ENCODE measurements at regions not wholly inside any gene's neighbourhood (a gene's known extent, or its start where the extent isn't known, plus 50 kb on each side); places are given as distances from the start of the nearest gene placed in this dataset.

- ATAC-seq: no peak
- 7% methylated on average over 2 of the region's 2 CpGs for WGBS (ENCODE audit: low lambda C conversion rate)
- FAIRE-seq: no peak
- in situ Hi-C loops (cut with HindIII; ENCODE audit: extremely low pct_ligation_motif_present, low pct_unique_long_range_greater_than_20kb) (no loop called here), intact Hi-C loops (cut with micrococcal nuclease; ENCODE audit: unreplicated experiment) (no loop called here)
- Histone ChIP-seq H3K27me3 (ENCODE audit: control insufficient read depth in 1 of 2, insufficient read depth in 2 of 2, low read length in 2 of 2) (no peaks in the 10 kb centered on the region), H3K9ac (ENCODE audit: insufficient read depth, low read depth, low read length) (no peak overlapping the region), H4K20me1 (ENCODE audit: insufficient read depth, low read length) (no peaks in the 10 kb centered on the region), H3K4me1 (ENCODE audit: insufficient read depth, low read length) (peaks cover 8% of the 10 kb centered on the region; the same call in 1 of the 2 replicates), H3K79me2 (ENCODE audit: insufficient read depth, low read length) (no peaks in the 10 kb centered on the region), H3K27ac (ENCODE audit: extremely low read length, insufficient read depth, low read length) (no peak overlapping the region), H3K9me3 (ENCODE audit: low read length) (no peaks in the 10 kb centered on the region), H2AFZ (ENCODE audit: low read length) (no peak overlapping the region), H3K4me3 (replicated peaks in 1 of 3; ENCODE audit: insufficient read depth in 1 of 3, low read depth in 2 of 3, low read length in 3 of 3) (no peak overlapping the region), H3K4me2 (ENCODE audit: low read depth, low read length) (no peak overlapping the region), H3K36me3 (replicated peaks in 1 of 2; ENCODE audit: control insufficient read depth in 1 of 2, insufficient read depth in 2 of 2, low read length in 2 of 2) (no peaks in the 10 kb centered on the region)
- DNase-seq (ENCODE audit: low spot score): no peak
- CTCF ChIA-PET (ENCODE audit: low intra/inter-chr PET ratio, low total read pairs): no interaction called here
- no TSS peak for BruUV-seq (replicated peaks)
- no peak for TF ChIP-seq JDP2 (CRISPR knock-in tag; IDR thresholded peaks at IDR 0.05; ENCODE audit: borderline replicate concordance)
- TF ChIP-seq CREB1 (IDR thresholded peaks at IDR 0.05): peak; percentile 92
- no peak for TF ChIP-seq CREB1 (CRISPR knock-in tag; IDR thresholded peaks at IDR 0.05)
- no peak for TF ChIP-seq DNMT1 (CRISPR knock-in tag; IDR thresholded peaks at IDR 0.05)
- TF ChIP-seq SOX5 (CRISPR knock-in tag; IDR thresholded peaks at IDR 0.05; ENCODE audit: borderline replicate concordance): no peak
- no peak for TF ChIP-seq ZNF33A (CRISPR knock-in tag; IDR thresholded peaks at IDR 0.05; ENCODE audit: borderline replicate concordance)
- no peak for TF ChIP-seq ZNF777 (CRISPR knock-in tag; IDR thresholded peaks at IDR 0.05)
- TF ChIP-seq ATF7 (IDR thresholded peaks at IDR 0.05): peak; percentile 97
- no peak for TF ChIP-seq ATF7 (CRISPR knock-in tag; IDR thresholded peaks at IDR 0.05)
- no peak for TF ChIP-seq FUBP1 (CRISPR knock-in tag; IDR thresholded peaks at IDR 0.05; ENCODE audit: borderline replicate concordance)
- no peak for TF ChIP-seq ZNF33B (CRISPR knock-in tag; IDR thresholded peaks at IDR 0.05)
- TF ChIP-seq, protein P1, sequence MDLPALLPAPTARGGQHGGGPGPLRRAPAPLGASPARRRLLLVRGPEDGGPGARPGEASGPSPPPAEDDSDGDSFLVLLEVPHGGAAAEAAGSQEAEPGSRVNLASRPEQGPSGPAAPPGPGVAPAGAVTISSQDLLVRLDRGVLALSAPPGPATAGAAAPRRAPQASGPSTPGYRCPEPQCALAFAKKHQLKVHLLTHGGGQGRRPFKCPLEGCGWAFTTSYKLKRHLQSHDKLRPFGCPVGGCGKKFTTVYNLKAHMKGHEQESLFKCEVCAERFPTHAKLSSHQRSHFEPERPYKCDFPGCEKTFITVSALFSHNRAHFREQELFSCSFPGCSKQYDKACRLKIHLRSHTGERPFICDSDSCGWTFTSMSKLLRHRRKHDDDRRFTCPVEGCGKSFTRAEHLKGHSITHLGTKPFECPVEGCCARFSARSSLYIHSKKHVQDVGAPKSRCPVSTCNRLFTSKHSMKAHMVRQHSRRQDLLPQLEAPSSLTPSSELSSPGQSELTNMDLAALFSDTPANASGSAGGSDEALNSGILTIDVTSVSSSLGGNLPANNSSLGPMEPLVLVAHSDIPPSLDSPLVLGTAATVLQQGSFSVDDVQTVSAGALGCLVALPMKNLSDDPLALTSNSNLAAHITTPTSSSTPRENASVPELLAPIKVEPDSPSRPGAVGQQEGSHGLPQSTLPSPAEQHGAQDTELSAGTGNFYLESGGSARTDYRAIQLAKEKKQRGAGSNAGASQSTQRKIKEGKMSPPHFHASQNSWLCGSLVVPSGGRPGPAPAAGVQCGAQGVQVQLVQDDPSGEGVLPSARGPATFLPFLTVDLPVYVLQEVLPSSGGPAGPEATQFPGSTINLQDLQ (CRISPR knock-in tag; IDR thresholded peaks at IDR 0.05): no peak
- no peak for TF ChIP-seq KDM3A (CRISPR knock-in tag; IDR thresholded peaks at IDR 0.05; ENCODE audit: low read depth)
- TF ChIP-seq FOXA1 (IDR thresholded peaks at IDR 0.05): no peak
- TF ChIP-seq FOXA1 (CRISPR knock-in tag; IDR thresholded peaks at IDR 0.05): no peak
- POLR2A ChIA-PET: no interaction called here
Measured at GRCh38 chr13:96903085-96903484, 91.2 kb downstream of the OXGR1 start.
